NCI-H146 (cell line): ENCODE measurements at regions not wholly inside any gene's neighbourhood (a gene's known extent, or its start where the extent isn't known, plus 50 kb on each side); places are given as distances from the start of the nearest gene placed in this dataset.
"Not testable (repeated sequence)": the region's sequence is repeated elsewhere in the genome, so short reads cannot be mapped to it uniquely, and the experiment has no call there.

ENCODE experiments used
- DNase-seq: peaks from one replicate; lab custom pipeline; 2025; lab: John Stamatoyannopoulos, UW

- DNase-seq = no peak
These were observed 273.3 kb upstream of the BOD1L1 start for GRCh38 chr4:13900780-13901179.

GRCh38 chr4:13902146-13902545 lies 274.6 kb upstream of the BOD1L1 start:
- no peak for DNase-seq

GRCh38 chr4:13903061-13903460 lies 275.5 kb upstream of the BOD1L1 start:
- no peak for DNase-seq

GRCh38 chr4:13903901-13904300 lies 276.4 kb upstream of the BOD1L1 start:
- no peak for DNase-seq

- no peak for DNase-seq
These were observed 278.0 kb upstream of the BOD1L1 start for GRCh38 chr4:13905543-13905942.

- DNase-seq = no peak
These were observed 279.2 kb upstream of the BOD1L1 start for GRCh38 chr4:13906727-13907126.

GRCh38 chr4:13907255-13907751 lies 279.8 kb upstream of the BOD1L1 start:
- no peak for DNase-seq

GRCh38 chr4:13908455-13908854 lies 280.9 kb upstream of the BOD1L1 start:
- no peak for DNase-seq

- no peak for DNase-seq
These were observed 283.0 kb upstream of the BOD1L1 start for GRCh38 chr4:13910556-13910955.

GRCh38 chr4:13911256-13911655 lies 283.7 kb upstream of the BOD1L1 start:
- DNase-seq = no peak

GRCh38 chr4:13912436-13912925 lies 285.0 kb upstream of the BOD1L1 start:
- DNase-seq = no peak

- DNase-seq = no peak
These were observed 285.4 kb upstream of the BOD1L1 start for GRCh38 chr4:13912966-13913365.

- DNase-seq = no peak
These were observed 289.5 kb upstream of the BOD1L1 start for GRCh38 chr4:13917015-13917414.

GRCh38 chr4:13918110-13918509 lies 290.6 kb upstream of the BOD1L1 start:
- DNase-seq = no peak

- no peak for DNase-seq
These were observed 291.5 kb upstream of the BOD1L1 start for GRCh38 chr4:13918991-13919441.

GRCh38 chr4:13920111-13920875 lies 292.8 kb upstream of the BOD1L1 start:
- no peak for DNase-seq

GRCh38 chr4:13920901-13921300 lies 293.4 kb upstream of the BOD1L1 start:
- DNase-seq = no peak

GRCh38 chr4:13921805-13922204 lies 294.3 kb upstream of the BOD1L1 start:
- no peak for DNase-seq

GRCh38 chr4:13922459-13922858 lies 294.9 kb upstream of the BOD1L1 start:
- DNase-seq = no peak

GRCh38 chr4:13922873-13923645 lies 295.5 kb upstream of the BOD1L1 start:
- no peak for DNase-seq

GRCh38 chr4:13924900-13925299 lies 297.4 kb upstream of the BOD1L1 start:
- not testable (repeated sequence) for DNase-seq

GRCh38 chr4:13928214-13928613 lies 300.7 kb upstream of the BOD1L1 start:
- DNase-seq = peak; percentile 6

- DNase-seq = no peak
These were observed 302.6 kb upstream of the BOD1L1 start for GRCh38 chr4:13930155-13930554.
